Suprapubic skin (tissue), 4 donors: ENCODE measurements at regions not wholly inside any gene's neighbourhood (a gene's known extent, or its start where the extent isn't known, plus 50 kb on each side); places are given as distances from the start of the nearest gene placed in this dataset.
"Not testable (repeated sequence)": the region's sequence is repeated elsewhere in the genome, so short reads cannot be mapped to it uniquely, and the experiment has no call there.

Experiments used
- EP300 ChIP-seq: sonication (generic); formaldehyde crosslinking; IDR thresholded peaks from one replicate; pipeline ENCODE4 v1.6.1; 2017; ENCODE audit warnings: antibody characterized with exemption
- POLR2A ChIP-seq, 2 donors: fragments of 450-650 bp; IDR thresholded peaks; one replicate each; pipeline ENCODE4 v1.6.1; 2017; ENCODE audit warnings: antibody characterized with exemption in 2 of 2, mild to moderate bottlenecking in 2 of 2, moderate library complexity in 2 of 2
- POLR2AphosphoS5 ChIP-seq, 3 donors: sonication (generic); formaldehyde crosslinking; IDR thresholded peaks; one replicate each; pipeline ENCODE4 v1.6.1; 2017; ENCODE audit warnings: antibody characterized with exemption in 3 of 3
- TF ChIP-seq, protein P1 (sequence below), 2 donors: fragments of 200-600 bp in 1 of 2; fragments of 450-650 bp in 1 of 2; sonication (generic) in 1 of 2; IDR thresholded peaks; one replicate each; pipeline ENCODE4 v1.5.1; 2016 to 2019; ENCODE audit warnings: antibody characterized with exemption in 2 of 2, mild to moderate bottlenecking in 1 of 2, moderate library complexity in 1 of 2

DNA sequence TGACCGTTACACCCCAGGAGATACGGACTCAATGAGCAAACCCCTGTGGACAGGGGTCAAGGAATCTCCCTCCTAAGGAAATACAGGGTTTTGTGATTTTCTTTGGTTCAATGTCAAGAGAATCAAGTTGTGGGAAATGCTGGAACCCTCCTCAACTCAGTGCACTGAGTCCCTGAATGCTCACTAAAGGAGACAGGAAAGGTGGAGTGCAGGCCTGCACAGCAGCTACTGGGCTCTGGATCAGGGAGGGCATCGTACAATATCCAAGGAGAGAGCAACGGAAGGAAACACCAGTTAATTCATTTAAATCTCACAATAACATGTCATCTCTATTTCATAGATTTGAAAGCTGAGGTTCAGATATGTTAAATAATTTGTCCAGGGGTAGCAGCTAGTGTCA lies 263.5 kb upstream of the PLGLB1 start:
- TF ChIP-seq POLR2A (IDR thresholded peaks at IDR 0.05); POLR2AphosphoS5 (IDR thresholded peaks at IDR 0.05); EP300: not testable (repeated sequence)
- TF ChIP-seq, protein P1, sequence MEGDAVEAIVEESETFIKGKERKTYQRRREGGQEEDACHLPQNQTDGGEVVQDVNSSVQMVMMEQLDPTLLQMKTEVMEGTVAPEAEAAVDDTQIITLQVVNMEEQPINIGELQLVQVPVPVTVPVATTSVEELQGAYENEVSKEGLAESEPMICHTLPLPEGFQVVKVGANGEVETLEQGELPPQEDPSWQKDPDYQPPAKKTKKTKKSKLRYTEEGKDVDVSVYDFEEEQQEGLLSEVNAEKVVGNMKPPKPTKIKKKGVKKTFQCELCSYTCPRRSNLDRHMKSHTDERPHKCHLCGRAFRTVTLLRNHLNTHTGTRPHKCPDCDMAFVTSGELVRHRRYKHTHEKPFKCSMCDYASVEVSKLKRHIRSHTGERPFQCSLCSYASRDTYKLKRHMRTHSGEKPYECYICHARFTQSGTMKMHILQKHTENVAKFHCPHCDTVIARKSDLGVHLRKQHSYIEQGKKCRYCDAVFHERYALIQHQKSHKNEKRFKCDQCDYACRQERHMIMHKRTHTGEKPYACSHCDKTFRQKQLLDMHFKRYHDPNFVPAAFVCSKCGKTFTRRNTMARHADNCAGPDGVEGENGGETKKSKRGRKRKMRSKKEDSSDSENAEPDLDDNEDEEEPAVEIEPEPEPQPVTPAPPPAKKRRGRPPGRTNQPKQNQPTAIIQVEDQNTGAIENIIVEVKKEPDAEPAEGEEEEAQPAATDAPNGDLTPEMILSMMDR (IDR thresholded peaks at IDR 0.05) = not testable (repeated sequence)
